ENCODE measurements at regions not wholly inside any gene's neighbourhood (a gene's known extent, or its start where the extent isn't known, plus 50 kb on each side); places are given as distances from the start of the nearest gene placed in this dataset.
A peak's percentile ranks its signal among the peaks of the same experiment; 100 is the strongest.

DNA sequence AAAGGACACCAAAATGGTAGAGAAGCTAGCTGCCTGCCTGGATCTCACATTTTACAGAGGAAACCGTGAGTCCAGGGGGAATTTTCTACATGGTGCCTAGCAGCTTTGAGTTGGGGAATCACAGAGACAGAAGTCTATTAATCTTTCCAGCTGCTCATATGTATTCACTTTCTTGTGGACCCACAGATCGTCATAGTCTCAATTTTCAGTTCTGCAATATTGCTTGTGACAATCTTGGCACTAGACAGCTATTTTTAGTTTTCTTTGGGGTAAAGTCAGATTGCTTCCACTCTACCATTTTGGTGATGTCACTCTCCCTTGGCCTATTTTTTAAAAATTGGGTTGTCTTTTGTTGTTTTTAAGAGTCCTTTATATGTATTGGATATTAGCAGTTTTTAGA lies 233.4 kb upstream of the STK26 start:
- H3K27me3 ChIP-seq (ENCODE audit: control insufficient read depth, insufficient read depth, low read length), result no peaks in the 10 kb centered on the region
- TF ChIP-seq CTCF (IDR thresholded peaks at IDR 0.05; ENCODE audit: insufficient read depth, low read length, poor library complexity, severe bottlenecking), result no peak
- no peak overlapping the region for H3K4me3 ChIP-seq (ENCODE audit: low read depth, low read length)
- H3K36me3 ChIP-seq (ENCODE audit: control insufficient read depth, insufficient read depth, low read length), result no peaks in the 10 kb centered on the region
- DNase-seq (ENCODE audit: low read depth), result no peak

GRCh38 chrX:131791608-131792355 lies 231.3 kb upstream of the STK26 start:
- H3K36me3 ChIP-seq (ENCODE audit: control insufficient read depth, insufficient read depth, low read length), result no peaks in the 10 kb centered on the region
- TF ChIP-seq CTCF (IDR thresholded peaks at IDR 0.05; ENCODE audit: insufficient read depth, low read length, poor library complexity, severe bottlenecking), result no peak
- H3K4me3 ChIP-seq (ENCODE audit: low read depth, low read length), result no peak overlapping the region
- no peak for DNase-seq (ENCODE audit: low read depth)
- H3K27me3 ChIP-seq (ENCODE audit: control insufficient read depth, insufficient read depth, low read length), result peaks cover 9% of the 10 kb centered on the region

DNA sequence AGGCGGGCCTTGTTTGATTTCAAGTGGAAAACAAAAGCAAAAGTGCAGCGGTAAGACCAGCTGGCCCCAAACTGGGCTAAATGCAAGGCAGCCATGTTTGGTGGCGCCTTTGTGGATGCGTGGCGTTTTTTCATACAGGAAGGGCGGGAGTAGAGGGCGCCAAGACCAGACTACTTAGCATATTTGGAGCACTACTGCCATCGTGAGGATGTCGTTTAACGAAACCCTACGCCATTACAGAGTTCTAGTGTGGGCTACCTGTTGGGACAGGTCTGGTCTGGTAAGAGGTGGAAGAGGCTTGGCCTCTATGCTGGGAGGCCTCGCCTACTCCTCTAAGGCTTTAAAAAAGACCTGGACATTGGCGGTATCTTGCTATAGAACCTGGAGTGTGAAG lies 230.7 kb upstream of the STK26 start:
- no peak for TF ChIP-seq CTCF (IDR thresholded peaks at IDR 0.05; ENCODE audit: insufficient read depth, low read length, poor library complexity, severe bottlenecking)
- peak; percentile 58 for DNase-seq (ENCODE audit: low read depth)
- Histone ChIP-seq H3K36me3 (ENCODE audit: control insufficient read depth, insufficient read depth, low read length) (no peaks in the 10 kb centered on the region), H3K27me3 (ENCODE audit: control insufficient read depth, insufficient read depth, low read length) (peaks cover 11% of the 10 kb centered on the region), H3K4me3 (ENCODE audit: low read depth, low read length) (no peak overlapping the region)

GRCh38 chrX:131792789-131793462 lies 230.2 kb upstream of the STK26 start:
- peak; percentile 65 for DNase-seq (ENCODE audit: low read depth)
- TF ChIP-seq CTCF (IDR thresholded peaks at IDR 0.05; ENCODE audit: insufficient read depth, low read length, poor library complexity, severe bottlenecking), result peak; percentile 25
- H3K36me3 ChIP-seq (ENCODE audit: control insufficient read depth, insufficient read depth, low read length), result no peaks in the 10 kb centered on the region
- H3K4me3 ChIP-seq (ENCODE audit: low read depth, low read length), result peak overlapping the region; percentile 15
- peaks cover 11% of the 10 kb centered on the region for H3K27me3 ChIP-seq (ENCODE audit: control insufficient read depth, insufficient read depth, low read length)

DNA sequence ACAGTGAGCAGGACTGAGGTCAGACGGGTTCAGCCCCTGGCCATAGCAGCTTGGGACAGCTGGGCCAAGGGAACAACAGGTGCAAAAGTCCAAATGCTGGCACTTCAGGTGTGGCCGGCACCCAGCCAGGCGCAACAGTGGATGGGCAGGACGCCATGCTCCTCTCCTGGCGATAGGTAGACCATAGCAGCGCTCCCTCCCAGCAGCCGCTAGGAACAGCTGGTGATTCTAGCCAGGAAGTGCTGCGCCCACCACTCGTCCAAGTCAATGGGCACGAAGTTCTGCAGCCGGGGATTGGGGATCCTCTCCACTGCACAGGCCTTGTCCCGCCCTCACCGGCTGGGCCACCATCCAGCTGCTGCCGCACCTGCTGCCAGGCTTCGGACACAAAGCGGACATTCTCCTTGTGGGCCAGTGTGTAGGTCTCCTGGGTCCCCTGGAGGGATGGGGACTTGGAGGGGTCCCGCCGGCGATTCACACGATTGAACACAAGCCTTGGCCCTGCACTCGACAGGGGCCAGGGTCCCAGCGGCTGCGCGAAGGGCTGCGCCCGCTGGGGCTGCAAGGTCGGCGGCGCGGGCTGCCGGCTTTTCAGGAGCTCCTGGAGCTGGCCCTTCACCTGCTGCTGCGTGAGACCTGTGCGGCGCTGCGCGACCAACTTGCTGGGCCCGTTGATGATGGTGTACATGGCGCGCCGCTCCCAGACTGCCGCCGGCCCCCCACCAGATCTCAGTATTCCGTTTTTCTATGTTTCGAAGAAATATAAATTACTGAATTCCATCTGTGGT lies 227.5 kb upstream of the STK26 start:
- peaks cover 11% of the 10 kb centered on the region for H3K27me3 ChIP-seq (ENCODE audit: control insufficient read depth, insufficient read depth, low read length)
- no peak for TF ChIP-seq CTCF (IDR thresholded peaks at IDR 0.05; ENCODE audit: insufficient read depth, low read length, poor library complexity, severe bottlenecking)
- DNase-seq (ENCODE audit: low read depth), result no peak
- no peaks in the 10 kb centered on the region for H3K36me3 ChIP-seq (ENCODE audit: control insufficient read depth, insufficient read depth, low read length)
- H3K4me3 ChIP-seq (ENCODE audit: low read depth, low read length), result no peak overlapping the region
